SH-SY5Y (cell line): ENCODE measurements at regions not wholly inside any gene's neighbourhood (a gene's known extent, or its start where the extent isn't known, plus 50 kb on each side); places are given as distances from the start of the nearest gene placed in this dataset.

Source experiments
- GATA2 ChIP-seq: IDR thresholded peaks from 2 replicates; pipeline ENCODE4 v1.6.1; 2011; ENCODE audit warnings: mild to moderate bottlenecking, low read depth, low read length
- GATA3 ChIP-seq: IDR thresholded peaks from 2 replicates; pipeline ENCODE4 v1.6.1; 2011; ENCODE audit warnings: low read depth, mild to moderate bottlenecking, low read length, moderate library complexity

GRCh38 chr1:239443361-239443760 is 57.0 kb downstream of the CHRM3 start:
- TF ChIP-seq GATA2 (no peak), GATA3 (no peak)
